ENCODE measurements at regions not wholly inside any gene's neighbourhood (a gene's known extent, or its start where the extent isn't known, plus 50 kb on each side); places are given as distances from the start of the nearest gene placed in this dataset.

DNA sequence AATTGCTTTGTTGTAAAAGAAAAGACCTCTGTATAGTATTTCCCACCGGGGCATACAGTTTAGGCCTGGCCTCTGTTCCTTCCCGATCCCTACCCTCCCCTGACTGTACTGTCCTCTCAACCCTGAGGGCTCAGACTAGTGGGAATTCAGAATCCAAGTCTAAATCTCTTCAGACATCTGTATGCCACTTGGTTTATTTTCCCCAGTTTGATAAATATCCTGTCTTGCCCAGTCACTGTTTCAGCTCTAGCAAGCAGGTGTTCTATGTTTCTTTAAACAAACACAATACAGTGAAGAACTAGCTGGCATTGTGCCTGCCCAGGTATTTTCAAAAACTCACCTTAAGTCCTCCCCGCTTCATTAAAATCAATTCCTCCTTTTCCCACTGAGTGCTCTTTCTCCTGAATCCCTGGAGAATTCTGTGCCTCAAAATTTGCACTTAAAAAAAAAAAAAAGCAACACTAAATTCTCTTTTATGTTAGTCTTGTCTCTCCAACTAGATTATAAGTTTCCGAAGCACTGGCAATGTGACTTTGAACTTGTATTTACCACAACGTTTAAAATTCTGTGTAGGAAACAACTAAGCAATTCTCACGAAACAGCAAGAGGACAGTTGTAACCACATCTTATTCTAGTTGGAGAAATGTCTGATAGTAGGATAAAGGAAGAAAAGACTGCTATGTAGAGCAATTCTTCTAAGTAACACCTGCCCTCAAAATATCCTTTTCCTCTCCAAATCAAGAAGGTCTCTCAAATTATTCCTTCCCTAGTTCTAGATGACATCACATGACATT is 112.0 kb upstream of the CARMIL1 start (continued):
- TF ChIP-seq POU5F1 (IDR thresholded peaks at IDR 0.05; ENCODE audit: low read depth, low read length) (no peak), MAFK (IDR thresholded peaks at IDR 0.05; ENCODE audit: low read depth, low read length) (no peak), TAF1 (IDR thresholded peaks at IDR 0.05; ENCODE audit: low read depth, low read length) (no peak), ZNF274 (IDR thresholded peaks at IDR 0.05; ENCODE audit: borderline replicate concordance, extremely low read depth, low read length) (no peak), RFX5 (IDR thresholded peaks at IDR 0.05; ENCODE audit: borderline replicate concordance, low read depth, low read length) (no peak)
- TF ChIP-seq, protein P1, sequence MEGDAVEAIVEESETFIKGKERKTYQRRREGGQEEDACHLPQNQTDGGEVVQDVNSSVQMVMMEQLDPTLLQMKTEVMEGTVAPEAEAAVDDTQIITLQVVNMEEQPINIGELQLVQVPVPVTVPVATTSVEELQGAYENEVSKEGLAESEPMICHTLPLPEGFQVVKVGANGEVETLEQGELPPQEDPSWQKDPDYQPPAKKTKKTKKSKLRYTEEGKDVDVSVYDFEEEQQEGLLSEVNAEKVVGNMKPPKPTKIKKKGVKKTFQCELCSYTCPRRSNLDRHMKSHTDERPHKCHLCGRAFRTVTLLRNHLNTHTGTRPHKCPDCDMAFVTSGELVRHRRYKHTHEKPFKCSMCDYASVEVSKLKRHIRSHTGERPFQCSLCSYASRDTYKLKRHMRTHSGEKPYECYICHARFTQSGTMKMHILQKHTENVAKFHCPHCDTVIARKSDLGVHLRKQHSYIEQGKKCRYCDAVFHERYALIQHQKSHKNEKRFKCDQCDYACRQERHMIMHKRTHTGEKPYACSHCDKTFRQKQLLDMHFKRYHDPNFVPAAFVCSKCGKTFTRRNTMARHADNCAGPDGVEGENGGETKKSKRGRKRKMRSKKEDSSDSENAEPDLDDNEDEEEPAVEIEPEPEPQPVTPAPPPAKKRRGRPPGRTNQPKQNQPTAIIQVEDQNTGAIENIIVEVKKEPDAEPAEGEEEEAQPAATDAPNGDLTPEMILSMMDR (IDR thresholded peaks at IDR 0.05; ENCODE audit: control extremely low read depth in 1 of 3, insufficient read depth in 1 of 3, low read depth in 1 of 3, low read length in 3 of 3), result no peak
- TF ChIP-seq, protein P2, sequence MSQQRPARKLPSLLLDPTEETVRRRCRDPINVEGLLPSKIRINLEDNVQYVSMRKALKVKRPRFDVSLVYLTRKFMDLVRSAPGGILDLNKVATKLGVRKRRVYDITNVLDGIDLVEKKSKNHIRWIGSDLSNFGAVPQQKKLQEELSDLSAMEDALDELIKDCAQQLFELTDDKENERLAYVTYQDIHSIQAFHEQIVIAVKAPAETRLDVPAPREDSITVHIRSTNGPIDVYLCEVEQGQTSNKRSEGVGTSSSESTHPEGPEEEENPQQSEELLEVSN (IDR thresholded peaks at IDR 0.05), result no peak
- TF ChIP-seq, protein P3, sequence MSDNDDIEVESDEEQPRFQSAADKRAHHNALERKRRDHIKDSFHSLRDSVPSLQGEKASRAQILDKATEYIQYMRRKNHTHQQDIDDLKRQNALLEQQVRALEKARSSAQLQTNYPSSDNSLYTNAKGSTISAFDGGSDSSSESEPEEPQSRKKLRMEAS (IDR thresholded peaks at IDR 0.05), result no peak

Data from H1 (cell line).